OCI-LY1 (cell line): ENCODE measurements at regions not wholly inside any gene's neighbourhood (a gene's known extent, or its start where the extent isn't known, plus 50 kb on each side); places are given as distances from the start of the nearest gene placed in this dataset.

ENCODE experiments used
- H2AFZ ChIP-seq: fragments of 200-600 bp; sonication (generic), shearing (Covaris generic); 2 replicates; pipeline ENCODE4 v1.6.0; 2014; ENCODE audit warnings: antibody characterized with exemption, mild to moderate bottlenecking, low read length
- H3F3A ChIP-seq: fragments of 200-600 bp; sonication (generic), shearing (Covaris generic); 2 replicates; pipeline ENCODE4 v1.6.0; 2014; ENCODE audit warnings: mild to moderate bottlenecking, antibody characterized with exemption, low read length, moderate library complexity; ENCODE audit not compliant: insufficient read depth
- H3K27ac ChIP-seq: fragments of 200-600 bp; sonication (generic); 2 replicates; pipeline ENCODE4 v1.5.1; 2014; ENCODE audit warnings: low read length, mixed run types, mild to moderate bottlenecking, low read depth; ENCODE audit not compliant: poor library complexity, severe bottlenecking
- H3K27me3 ChIP-seq: fragments of 200-600 bp; sonication (generic); 2 replicates; pipeline ENCODE4 v1.6.0; 2014; ENCODE audit warnings: antibody characterized with exemption, mild to moderate bottlenecking, low read length, moderate library complexity; ENCODE audit not compliant: insufficient read depth
- H3K36me3 ChIP-seq: fragments of 200-600 bp; sonication (generic); 2 replicates; pipeline ENCODE4 v1.6.1; 2014; ENCODE audit warnings: mild to moderate bottlenecking, antibody characterized with exemption, low read length, moderate library complexity, mixed read lengths; ENCODE audit not compliant: insufficient read depth
- H3K4me1 ChIP-seq: fragments of 200-600 bp; sonication (generic); 2 replicates; pipeline ENCODE4 v1.5.1; 2014; ENCODE audit warnings: mild to moderate bottlenecking, low read length, moderate library complexity; ENCODE audit not compliant: insufficient read depth, severe bottlenecking
- H3K4me2 ChIP-seq: fragments of 200-600 bp; sonication (generic), shearing (Covaris generic); 2 replicates; pipeline ENCODE4 v1.6.1; 2014; ENCODE audit warnings: low read length
- H3K4me3 ChIP-seq: fragments of 200-600 bp; sonication (generic); 2 replicates; pipeline ENCODE4 v1.5.1; 2014; ENCODE audit warnings: low read length, low read depth, mild to moderate bottlenecking, mixed read lengths; ENCODE audit not compliant: poor library complexity, severe bottlenecking
- H3K79me2 ChIP-seq: fragments of 200-600 bp; shearing (Covaris generic); 2 replicates; pipeline ENCODE4 v1.6.1; 2016; ENCODE audit warnings: mixed run types, low read length, mixed read lengths; ENCODE audit not compliant: insufficient read depth
- H3K9ac ChIP-seq: fragments of 200-600 bp; sonication (generic), shearing (Covaris generic); 2 replicates; pipeline ENCODE4 v1.6.1; 2014; ENCODE audit warnings: mild to moderate bottlenecking, low read length, mixed read lengths
- H3K9me2 ChIP-seq: fragments of 200-600 bp; sonication (generic), shearing (Covaris generic); 2 replicates; pipeline ENCODE4 v1.6.1; 2014; ENCODE audit warnings: low read depth, mild to moderate bottlenecking, low read length, mixed read lengths
- H3K9me3 ChIP-seq: fragments of 200-600 bp; shearing (Covaris generic); 2 replicates; pipeline ENCODE4 v1.6.1; 2014; ENCODE audit warnings: low read length, mixed read lengths
- H4K20me1 ChIP-seq: fragments of 200-600 bp; sonication (generic), shearing (Covaris generic); 2 replicates; pipeline ENCODE4 v1.6.0; 2016; ENCODE audit warnings: mild to moderate bottlenecking, low read length; ENCODE audit not compliant: insufficient read depth
- CTCF ChIP-seq: fragments of 200-600 bp; sonication (generic), shearing (Covaris generic); IDR thresholded peaks from 2 replicates; pipeline ENCODE4 v1.5.1; 2017; ENCODE audit warnings: mild to moderate bottlenecking, antibody characterized with exemption, low read length, moderate library complexity, mixed read lengths
- EZH2 ChIP-seq: fragments of 200-600 bp; sonication (generic), shearing (Covaris generic); IDR thresholded peaks from 2 replicates; pipeline ENCODE4 v1.8.0; 2017; ENCODE audit warnings: borderline replicate concordance, mixed run types, mild to moderate bottlenecking, antibody characterized with exemption, low read length, moderate library complexity, mixed read lengths

GRCh38 chr2:15869396-15869795, 71.0 kb upstream of the MYCN start:
- H3K9me3 ChIP-seq: no peaks in the 10 kb centered on the region
- no peak overlapping the region for H2AFZ ChIP-seq
- no peaks in the 10 kb centered on the region for H3K79me2 ChIP-seq
- no peak overlapping the region for H3K9ac ChIP-seq
- H3K27me3 ChIP-seq: no peaks in the 10 kb centered on the region
- no peaks in the 10 kb centered on the region for H3K36me3 ChIP-seq
- TF ChIP-seq EZH2: no peak
- TF ChIP-seq CTCF: no peak
- H3K4me1 ChIP-seq: no peaks in the 10 kb centered on the region
- H3K9me2 ChIP-seq: no peaks in the 10 kb centered on the region
- no peaks in the 10 kb centered on the region for H4K20me1 ChIP-seq
- no peak overlapping the region for H3K4me2 ChIP-seq
- H3F3A ChIP-seq: no peaks in the 10 kb centered on the region
- no peak overlapping the region for H3K4me3 ChIP-seq
- no peak overlapping the region for H3K27ac ChIP-seq

GRCh38 chr2:15869871-15870270, 70.5 kb upstream of the MYCN start:
- Histone ChIP-seq H4K20me1 (no peaks in the 10 kb centered on the region), H3K9me3 (no peaks in the 10 kb centered on the region), H2AFZ (no peak overlapping the region), H3K79me2 (no peaks in the 10 kb centered on the region), H3K9ac (no peak overlapping the region), H3K27ac (no peak overlapping the region), H3F3A (no peaks in the 10 kb centered on the region), H3K4me2 (no peak overlapping the region), H3K36me3 (no peaks in the 10 kb centered on the region), H3K4me3 (no peak overlapping the region), H3K4me1 (no peaks in the 10 kb centered on the region), H3K9me2 (no peaks in the 10 kb centered on the region), H3K27me3 (no peaks in the 10 kb centered on the region)
- TF ChIP-seq EZH2 (no peak), CTCF (no peak)

GRCh38 chr2:15870565-15870964, 69.8 kb upstream of the MYCN start:
- H3K36me3 ChIP-seq: no peaks in the 10 kb centered on the region
- H3K9me3 ChIP-seq: no peaks in the 10 kb centered on the region
- no peaks in the 10 kb centered on the region for H4K20me1 ChIP-seq
- no peak overlapping the region for H3K4me2 ChIP-seq
- no peak for TF ChIP-seq EZH2
- TF ChIP-seq CTCF: no peak
- H3K27ac ChIP-seq: no peak overlapping the region
- no peaks in the 10 kb centered on the region for H3F3A ChIP-seq
- no peaks in the 10 kb centered on the region for H3K9me2 ChIP-seq
- no peak overlapping the region for H3K9ac ChIP-seq
- no peaks in the 10 kb centered on the region for H3K79me2 ChIP-seq
- H3K4me3 ChIP-seq: no peak overlapping the region
- H3K4me1 ChIP-seq: no peaks in the 10 kb centered on the region
- no peaks in the 10 kb centered on the region for H3K27me3 ChIP-seq
- H2AFZ ChIP-seq: no peak overlapping the region
